HG03460 (cell line): ENCODE measurements at regions not wholly inside any gene's neighbourhood (a gene's known extent, or its start where the extent isn't known, plus 50 kb on each side); places are given as distances from the start of the nearest gene placed in this dataset.
"Not testable (repeated sequence)": the region's sequence is repeated elsewhere in the genome, so short reads cannot be mapped to it uniquely, and the experiment has no call there.

ENCODE experiments used
- ATAC-seq: cut with Tn5 transposase; IDR thresholded peaks from one replicate; pipeline ENCODE4 v1.9.1; 2021; ENCODE audit not compliant: unreplicated experiment

- ATAC-seq, result no peak
These were observed 1096.9 kb upstream of the SEMA6A start for GRCh38 chr5:117671551-117671950.

- ATAC-seq, result no peak
These were observed 1092.5 kb upstream of the SEMA6A start for GRCh38 chr5:117667105-117667504.

GRCh38 chr5:117665121-117665520 lies 1090.5 kb upstream of the SEMA6A start:
- ATAC-seq, result no peak

GRCh38 chr5:117662361-117662760 lies 1087.7 kb upstream of the SEMA6A start:
- no peak for ATAC-seq

DNA sequence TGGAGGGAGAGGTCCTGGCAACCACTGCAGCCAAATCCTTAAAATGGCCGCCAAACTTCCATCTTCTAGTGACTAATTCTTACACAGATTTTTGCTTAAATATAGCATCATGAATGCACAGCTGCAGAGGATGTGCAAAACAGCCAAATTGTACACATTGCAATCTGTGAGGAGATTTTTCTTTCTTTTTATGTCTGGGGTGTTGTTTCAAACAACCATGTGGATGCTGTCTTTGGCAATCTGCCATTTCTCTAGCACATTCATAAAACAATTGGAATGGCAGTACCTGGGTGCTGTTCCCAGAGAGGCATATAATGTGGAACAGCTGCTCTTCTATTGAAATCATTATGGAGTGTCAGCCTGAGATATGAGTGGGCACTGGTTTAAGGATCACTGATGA lies 1082.9 kb upstream of the SEMA6A start:
- ATAC-seq, result no peak

DNA sequence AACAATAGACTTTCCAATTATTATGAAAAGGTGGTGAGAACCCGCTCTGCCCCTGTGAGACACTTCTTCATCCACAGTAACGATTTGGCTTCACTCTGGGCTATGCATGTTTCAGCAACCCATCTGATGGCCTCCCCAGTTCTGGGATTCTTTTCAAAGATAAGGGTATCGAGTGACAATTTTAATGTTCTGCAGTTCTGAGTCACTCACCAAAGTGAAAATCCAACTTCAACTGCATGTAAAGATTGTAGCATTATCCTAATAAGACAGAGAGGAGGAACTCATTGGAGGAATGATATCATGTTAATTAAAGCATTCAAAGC lies 1078.3 kb upstream of the SEMA6A start:
- ATAC-seq, result no peak

DNA sequence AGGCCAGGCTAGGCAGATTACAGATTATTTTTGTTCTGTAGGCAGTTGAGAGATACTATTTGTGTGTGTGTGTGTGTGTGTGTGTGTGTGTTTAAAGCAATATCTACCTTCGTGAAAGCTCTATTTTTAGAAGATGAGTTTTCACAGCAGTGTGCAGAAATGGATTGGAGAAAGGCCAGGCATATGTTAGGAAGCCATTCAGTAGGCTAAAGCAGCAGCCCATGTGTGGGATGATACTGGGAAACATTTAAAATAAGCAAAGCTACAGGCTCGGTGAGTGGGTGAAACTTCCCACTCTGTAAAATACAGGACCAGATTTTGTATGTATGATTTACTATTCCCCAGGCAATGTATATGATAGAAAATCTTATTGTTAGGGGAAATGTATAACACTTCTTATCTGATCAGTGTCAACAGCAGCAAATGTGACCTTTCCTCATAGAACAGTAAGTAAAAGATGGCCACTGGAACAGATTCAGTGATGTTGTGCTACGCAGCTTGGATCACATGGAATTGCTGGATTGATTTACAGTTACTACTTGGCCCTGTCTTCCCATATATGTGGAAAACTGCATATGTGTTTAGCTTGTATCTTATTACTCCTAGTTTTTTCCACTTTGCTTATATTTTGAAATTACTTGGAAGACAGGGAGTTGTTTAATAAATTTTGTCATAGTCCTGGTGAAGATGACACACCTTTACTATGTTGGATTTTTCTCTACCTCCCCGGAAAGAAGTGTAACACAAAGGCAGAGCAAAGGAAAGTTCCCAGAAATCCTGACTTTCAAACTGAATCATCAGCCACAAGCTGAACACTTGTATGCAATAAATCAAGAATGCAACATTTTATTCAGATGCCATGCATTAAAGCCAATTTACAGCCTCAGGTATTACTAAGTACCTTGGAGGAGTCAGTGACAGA lies 1077.7 kb upstream of the SEMA6A start:
- ATAC-seq, result no peak

DNA sequence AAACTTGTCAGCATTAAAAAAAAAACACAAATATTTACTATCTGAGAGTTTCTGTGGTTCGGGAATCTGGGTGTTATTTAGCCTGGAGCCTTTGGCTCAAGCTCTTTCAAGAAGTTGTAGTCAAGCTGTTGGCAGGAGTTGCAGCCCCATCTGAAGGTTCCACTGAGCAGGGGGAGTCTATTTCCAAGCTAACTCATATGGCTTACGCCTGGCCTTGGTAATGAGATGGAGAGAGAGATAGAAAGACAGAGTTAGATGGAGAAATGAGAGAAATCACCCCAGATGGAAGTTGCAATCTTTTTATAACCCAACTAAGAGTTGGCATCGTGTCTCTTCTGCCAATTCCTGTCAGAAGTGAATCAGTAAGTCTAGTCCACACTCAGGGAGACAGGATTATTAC lies 1075.2 kb upstream of the SEMA6A start:
- ATAC-seq, result no peak

DNA sequence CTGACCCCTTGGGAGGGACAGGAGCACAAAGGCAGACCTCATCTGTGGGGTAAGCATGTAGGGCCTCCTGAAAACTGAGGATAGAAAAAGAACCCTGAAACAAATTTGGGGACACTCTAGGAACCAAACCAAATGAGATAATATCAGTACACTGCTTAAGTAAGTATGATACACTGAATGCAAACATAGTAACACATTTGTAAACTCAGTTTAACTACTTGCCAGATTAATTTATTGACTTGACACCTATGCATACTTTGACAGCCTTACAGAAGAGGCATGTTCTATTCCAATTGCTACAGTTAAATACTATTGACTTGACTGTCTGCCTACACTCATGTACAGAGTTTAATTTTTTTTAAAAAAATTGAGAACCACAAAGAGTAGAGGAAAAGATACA lies 1070.8 kb upstream of the SEMA6A start:
- no peak for ATAC-seq

DNA sequence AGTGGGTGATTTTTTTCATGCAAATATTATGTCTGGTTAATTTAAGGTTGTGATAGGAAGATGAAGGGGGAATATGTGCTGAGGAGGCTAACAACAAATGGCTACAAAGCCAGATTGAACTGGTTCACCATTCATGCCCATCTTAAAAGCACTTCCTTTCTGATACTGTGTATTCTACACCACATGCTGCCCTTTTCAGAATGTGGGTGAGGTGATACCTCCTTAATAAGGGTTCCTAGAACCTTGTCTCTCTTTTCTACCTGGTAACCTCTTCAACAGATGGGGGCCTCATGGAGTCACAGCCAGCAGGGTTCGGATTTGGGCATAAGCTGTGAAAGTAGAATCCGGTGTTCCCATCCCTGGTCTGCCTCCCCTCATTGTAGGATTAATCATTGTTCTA lies 1064.0 kb upstream of the SEMA6A start:
- ATAC-seq, result no peak

DNA sequence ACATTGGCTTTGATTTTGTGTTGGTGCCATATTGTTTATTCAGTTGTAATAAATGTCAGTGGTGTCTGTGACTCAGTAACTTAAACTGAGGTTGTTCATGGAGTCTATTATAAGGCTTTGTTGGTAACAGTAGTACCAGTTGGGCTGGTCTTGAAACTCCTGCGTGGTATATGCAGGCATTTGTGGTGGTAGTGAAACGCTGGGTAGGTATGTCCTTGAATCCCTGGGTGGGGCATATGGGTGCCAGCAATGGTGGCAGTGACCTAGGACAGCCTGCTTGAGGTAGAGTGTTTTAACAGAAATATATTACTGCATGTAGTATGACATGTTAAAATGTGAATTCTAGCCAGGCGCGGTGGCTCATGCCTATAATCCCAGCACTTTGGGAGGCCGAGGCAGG lies 1058.5 kb upstream of the SEMA6A start:
- ATAC-seq, result no peak

- ATAC-seq, result no peak
These were observed 1049.6 kb upstream of the SEMA6A start for GRCh38 chr5:117624201-117624600.

GRCh38 chr5:117623042-117623805 lies 1048.6 kb upstream of the SEMA6A start:
- no peak for ATAC-seq

DNA sequence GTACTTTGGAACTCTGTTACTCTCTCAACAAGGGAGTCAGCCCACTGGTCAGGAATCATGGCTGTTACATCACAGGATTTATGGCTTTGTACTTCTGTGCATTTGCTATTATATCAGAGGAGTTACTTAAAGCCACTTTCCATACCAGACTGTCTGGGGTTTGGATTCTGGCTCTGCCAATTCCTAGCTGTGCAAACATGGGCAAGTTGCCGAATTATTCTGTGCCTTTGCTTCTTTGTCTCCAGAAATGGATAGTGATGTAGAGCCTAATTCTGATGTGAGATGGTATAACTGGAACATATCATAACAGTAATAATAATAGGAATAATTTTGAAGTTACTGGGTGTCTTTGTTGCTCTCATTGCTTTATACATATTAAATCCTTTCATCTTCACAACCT lies 1047.3 kb upstream of the SEMA6A start:
- no peak for ATAC-seq

DNA sequence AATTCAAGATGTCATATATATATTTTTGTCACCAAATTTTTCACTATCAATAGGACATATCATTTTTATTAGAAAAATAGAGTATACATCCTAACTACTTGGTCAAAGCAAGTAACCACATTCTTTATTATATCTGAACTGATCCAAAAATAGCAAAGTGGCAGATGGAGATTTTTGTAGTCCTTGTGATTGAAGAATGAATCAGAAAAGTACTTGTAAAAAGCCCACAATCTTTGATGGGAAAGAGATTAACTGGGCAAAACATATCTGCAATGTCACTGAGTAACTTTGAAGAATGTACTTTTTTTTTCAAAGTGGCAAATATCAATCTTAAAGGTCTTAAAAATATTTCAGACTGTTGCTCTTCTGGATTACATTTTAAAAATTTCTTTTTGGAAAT lies 1040.6 kb upstream of the SEMA6A start:
- no peak for ATAC-seq

DNA sequence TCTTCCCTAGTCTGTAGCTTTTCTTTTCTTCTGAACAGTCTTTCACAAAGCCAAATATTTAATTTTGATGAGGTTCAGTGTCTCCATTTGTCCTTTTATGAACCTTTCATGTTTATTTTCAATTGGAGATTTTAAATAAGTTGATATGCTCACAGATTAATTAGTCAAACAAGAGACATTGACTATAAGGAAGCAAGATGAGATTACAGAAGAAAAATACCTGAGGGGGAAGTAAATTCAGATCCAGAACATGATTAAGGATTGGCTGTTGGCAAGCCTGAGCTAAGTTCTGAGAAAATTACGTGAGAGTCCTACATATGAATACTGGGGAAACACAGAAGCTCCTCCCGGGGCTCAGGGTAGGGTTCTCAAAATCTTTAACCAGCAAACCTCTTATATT lies 1039.8 kb upstream of the SEMA6A start:
- no peak for ATAC-seq

- no peak for ATAC-seq
These were observed 1030.2 kb upstream of the SEMA6A start for GRCh38 chr5:117604845-117605244.

- ATAC-seq, result not testable (repeated sequence)
These were observed 1025.2 kb upstream of the SEMA6A start for GRCh38 chr5:117599811-117600210.

- ATAC-seq, result no peak
These were observed 1019.5 kb upstream of the SEMA6A start for GRCh38 chr5:117594166-117594565.

- ATAC-seq, result no peak
These were observed 1016.3 kb upstream of the SEMA6A start for GRCh38 chr5:117590944-117591343.

DNA sequence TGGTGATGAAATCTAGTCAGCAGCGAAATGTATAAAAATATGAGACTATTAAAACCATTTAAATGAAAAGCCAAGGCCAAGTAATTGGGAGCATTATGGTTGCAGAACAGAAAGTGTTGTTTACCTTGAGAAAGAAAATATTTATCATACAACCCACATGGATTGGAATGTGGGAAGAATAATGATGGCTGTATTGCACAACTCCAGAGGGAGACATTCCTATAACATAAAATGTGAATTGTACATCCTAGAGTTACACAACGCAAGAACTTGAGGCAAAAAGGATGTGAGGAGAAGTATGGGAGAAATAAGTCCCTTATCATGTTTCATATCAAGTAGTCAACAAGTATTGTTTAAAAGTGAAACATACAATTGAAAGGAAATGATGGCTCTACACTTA lies 1014.0 kb upstream of the SEMA6A start:
- no peak for ATAC-seq

GRCh38 chr5:117587111-117587510 lies 1012.5 kb upstream of the SEMA6A start:
- no peak for ATAC-seq
